Lower leg skin (tissue), 4 donors: ENCODE measurements at regions not wholly inside any gene's neighbourhood (a gene's known extent, or its start where the extent isn't known, plus 50 kb on each side); places are given as distances from the start of the nearest gene placed in this dataset.

Experiments used
- DNase-seq, 2 donors: peaks; one replicate each; pipeline ENCODE4 v3.0.0-alpha.2; 2019; ENCODE audit warnings: low spot score in 2 of 2
- H3K4me3 ChIP-seq: fragments of 200-600 bp; sonication (generic); 2 replicates; pipeline ENCODE4 v1.5.1; 2017; ENCODE audit warnings: mild to moderate bottlenecking, low read depth; ENCODE audit not compliant: poor library complexity, severe bottlenecking
- CTCF ChIP-seq, 3 donors: fragments of 450-650 bp; IDR thresholded peaks; one replicate each; pipeline ENCODE4 v1.5.1; 2016; ENCODE audit warnings: antibody characterized with exemption in 3 of 3, mild to moderate bottlenecking in 3 of 3, moderate library complexity in 2 of 3
- POLR2A ChIP-seq, 2 donors: fragments of 450-650 bp; IDR thresholded peaks; one replicate each; pipeline ENCODE4 v1.6.1; 2016 to 2017; ENCODE audit warnings: antibody characterized with exemption in 2 of 2, mild to moderate bottlenecking in 1 of 2, moderate library complexity in 1 of 2
- WGBS, 2 donors: methylation state at CpG; one replicate each; pipeline ENCODE4 v1.1.5; 2018; 5-methylcytosine and 5-hydroxymethylcytosine counted together
- intact Hi-C: fragments of 100-400 bp; cut with DNase I; formaldehyde crosslinking; loops from one replicate; pipeline ENCODE4 v1.15.0; 2023; ENCODE audit warnings: low total_unique reads

GRCh38 chr5:104965006-104965405, 1402.4 kb upstream of the NUDT12 start:
- no peak for DNase-seq
- 41 to 46% methylated on average over 1 of the region's 1 CpG for WGBS, 2 donors
- no peak overlapping the region for H3K4me3 ChIP-seq
- intact Hi-C loops = no loop called here
- TF ChIP-seq POLR2A (IDR thresholded peaks at IDR 0.05) (no peak), CTCF (IDR thresholded peaks at IDR 0.05) (no peak)

- 42 to 44% methylated on average over 2 of the region's 2 CpGs for WGBS, 2 donors
- intact Hi-C loops = no loop called here
- H3K4me3 ChIP-seq = no peak overlapping the region
- DNase-seq = no peak
- no peak for TF ChIP-seq POLR2A (IDR thresholded peaks at IDR 0.05)
- no peak for TF ChIP-seq CTCF (IDR thresholded peaks at IDR 0.05)
Observed at GRCh38 chr5:104955479-104955878, 1392.9 kb upstream of the NUDT12 start.

- DNase-seq = no peak
- WGBS, 2 donors = 93 to 100% methylated on average over 1 of the region's 1 CpG
- no peak for TF ChIP-seq CTCF (IDR thresholded peaks at IDR 0.05)
- no peak for TF ChIP-seq POLR2A (IDR thresholded peaks at IDR 0.05)
- H3K4me3 ChIP-seq = no peak overlapping the region
- intact Hi-C loops = loop anchor here (1.0 kb wide), 1 partner anchor 8 kb away; no protein-coding TSS in a partner anchor
Observed at GRCh38 chr5:104952876-104953275, 1390.3 kb upstream of the NUDT12 start.

DNA sequence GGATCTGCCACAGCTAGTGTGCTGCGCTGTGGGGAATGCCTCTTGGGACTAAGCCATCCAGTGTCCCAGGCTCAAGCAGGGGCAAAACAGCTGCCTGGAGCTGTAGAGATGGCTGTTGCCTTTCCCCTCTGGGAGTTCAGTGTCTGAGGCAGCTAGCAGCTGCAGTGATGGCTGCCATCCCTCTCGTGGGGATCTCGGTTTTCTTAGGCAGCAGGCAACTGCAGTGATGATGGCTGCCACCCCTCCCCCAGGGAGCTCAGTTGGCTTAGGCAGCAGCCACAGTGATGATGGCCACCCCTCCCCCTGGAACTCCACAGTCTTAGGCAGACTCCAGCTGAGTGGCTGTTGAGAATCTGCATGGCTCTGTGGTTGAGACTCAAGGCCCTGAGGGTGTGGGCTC, 1389.2 kb upstream of the NUDT12 start:
- 62 to 100% methylated on average over 2 to 3 of the region's 3 CpGs for WGBS, 2 donors
- DNase-seq = no peak
- TF ChIP-seq POLR2A (IDR thresholded peaks at IDR 0.05) (no peak), CTCF (IDR thresholded peaks at IDR 0.05) (no peak)
- no peak overlapping the region for H3K4me3 ChIP-seq
- intact Hi-C loops = no loop called here

DNA sequence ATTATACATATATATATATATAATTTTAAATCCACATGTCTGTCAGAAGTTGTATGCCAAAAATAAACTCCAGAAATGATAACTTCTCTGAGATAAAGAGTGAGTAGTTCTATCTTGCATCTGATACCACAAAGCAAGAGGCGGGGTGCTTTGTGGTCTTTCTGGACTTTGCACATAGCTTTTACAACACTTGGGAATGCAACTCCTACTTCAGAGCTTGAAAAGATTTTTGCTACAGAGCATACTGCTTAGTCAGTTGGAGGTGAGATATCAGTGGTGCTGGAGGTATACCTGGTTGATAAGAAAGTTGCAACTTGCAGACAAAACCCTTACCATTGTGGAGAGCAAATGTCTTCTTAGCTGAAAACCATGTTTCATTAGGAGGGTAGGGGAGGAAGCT, 1384.5 kb upstream of the NUDT12 start:
- H3K4me3 ChIP-seq = no peak overlapping the region
- intact Hi-C loops = no loop called here
- TF ChIP-seq POLR2A (IDR thresholded peaks at IDR 0.05) = no peak
- no peak for TF ChIP-seq CTCF (IDR thresholded peaks at IDR 0.05)
- no peak for DNase-seq
- 86 to 89% methylated on average over 1 of the region's 1 CpG for WGBS, 2 donors

DNA sequence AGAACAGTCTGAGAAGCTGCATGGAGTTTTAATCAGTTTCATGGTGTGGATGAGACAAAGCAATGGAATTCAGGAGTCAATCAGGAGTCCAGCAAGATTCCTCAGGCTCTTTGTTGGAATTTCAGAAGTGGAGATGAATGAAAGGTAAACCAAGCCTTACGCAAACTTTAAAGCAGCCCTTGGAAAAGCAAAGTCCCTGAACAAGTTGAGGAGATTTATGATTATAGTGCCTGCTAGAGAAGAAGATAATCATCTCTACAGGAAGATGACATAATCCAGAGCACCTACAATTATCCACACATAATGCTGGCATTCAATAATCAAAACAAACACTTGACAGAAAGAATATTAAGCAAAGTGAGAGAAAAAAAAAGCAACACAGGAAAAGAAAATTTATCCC, 1380.1 kb upstream of the NUDT12 start:
- TF ChIP-seq CTCF (IDR thresholded peaks at IDR 0.05) = no peak
- no peak for TF ChIP-seq POLR2A (IDR thresholded peaks at IDR 0.05)
- intact Hi-C loops = no loop called here
- H3K4me3 ChIP-seq = no peak overlapping the region
- 50 to 63% methylated on average over 1 of the region's 1 CpG for WGBS, 2 donors
- no peak for DNase-seq
